Loucy (cell line): ENCODE measurements at regions not wholly inside any gene's neighbourhood (a gene's known extent, or its start where the extent isn't known, plus 50 kb on each side); places are given as distances from the start of the nearest gene placed in this dataset.

Experiments used
- H2AFZ ChIP-seq: fragments of 200-600 bp; sonication (generic); 2 replicates; pipeline ENCODE4 v1.6.0; 2016; ENCODE audit warnings: antibody characterized with exemption, mild to moderate bottlenecking, low read length, moderate library complexity
- H3F3A ChIP-seq: fragments of 200-600 bp; 2 replicates; pipeline ENCODE4 v1.6.0; 2016; ENCODE audit warnings: antibody characterized with exemption, low read depth, mild to moderate bottlenecking
- H3K27me3 ChIP-seq: fragments of 200-600 bp; sonication (generic); 2 replicates; pipeline ENCODE4 v1.6.1; 2014; ENCODE audit warnings: low read length, mild to moderate bottlenecking; ENCODE audit not compliant: insufficient read depth, poor library complexity, severe bottlenecking
- H3K36me3 ChIP-seq: fragments of 200-600 bp; sonication (generic); 2 replicates; pipeline ENCODE4 v1.6.1; 2016; ENCODE audit warnings: low read length; ENCODE audit not compliant: insufficient read depth
- H3K4me1 ChIP-seq: fragments of 200-600 bp; sonication (generic); 2 replicates; pipeline ENCODE4 v1.5.1; 2014; ENCODE audit warnings: low read length, mild to moderate bottlenecking; ENCODE audit not compliant: insufficient read depth, poor library complexity, severe bottlenecking
- H3K4me2 ChIP-seq: fragments of 200-600 bp; sonication (generic); 2 replicates; pipeline ENCODE4 v1.6.0; 2014; ENCODE audit warnings: antibody characterized with exemption, low read length, low read depth, mild to moderate bottlenecking; ENCODE audit not compliant: poor library complexity, severe bottlenecking
- H3K4me3 ChIP-seq: fragments of 200-600 bp; sonication (generic); 2 replicates; pipeline ENCODE4 v1.5.1; 2014; ENCODE audit warnings: low read length, mild to moderate bottlenecking, mixed read lengths; ENCODE audit not compliant: poor library complexity, severe bottlenecking
- H3K79me2 ChIP-seq: fragments of 200-600 bp; sonication (generic); 2 replicates; pipeline ENCODE4 v1.6.1; 2014; ENCODE audit warnings: low read length; ENCODE audit not compliant: insufficient read depth
- H3K9ac ChIP-seq: fragments of 200-600 bp; sonication (generic); 2 replicates; pipeline ENCODE4 v1.6.0; 2014; ENCODE audit warnings: mild to moderate bottlenecking, low read depth, low read length, moderate library complexity; ENCODE audit not compliant: poor library complexity, severe bottlenecking
- H3K9me2 ChIP-seq: fragments of 200-600 bp; sonication (generic); replicated peaks from 2 replicates; pipeline ENCODE4 v1.6.1; 2016; ENCODE audit warnings: low read depth, low read length, mixed read lengths
- H3K9me3 ChIP-seq: fragments of 200-600 bp; sonication (generic); 2 replicates; pipeline ENCODE4 v1.6.1; 2014; ENCODE audit warnings: mild to moderate bottlenecking, antibody characterized with exemption, low read length, low read depth; ENCODE audit not compliant: insufficient read depth
- H4K20me1 ChIP-seq: fragments of 200-600 bp; sonication (generic); 2 replicates; pipeline ENCODE4 v1.6.0; 2014; ENCODE audit warnings: antibody characterized with exemption, low read length, mild to moderate bottlenecking; ENCODE audit not compliant: insufficient read depth, poor library complexity, severe bottlenecking
- EZH2phosphoT487 ChIP-seq: fragments of 200-600 bp; IDR thresholded peaks from 2 replicates; pipeline ENCODE4 v1.6.1; 2018; ENCODE audit warnings: antibody characterized with exemption, mild to moderate bottlenecking, moderate library complexity, borderline replicate concordance
- TF ChIP-seq, protein P1 (sequence below): fragments of 200-600 bp; sonication (generic); conservative IDR thresholded peaks from 2 replicates; pipeline ENCODE4 v1.5.1; 2014; ENCODE audit warnings: mild to moderate bottlenecking, antibody characterized with exemption, low read length

DNA sequence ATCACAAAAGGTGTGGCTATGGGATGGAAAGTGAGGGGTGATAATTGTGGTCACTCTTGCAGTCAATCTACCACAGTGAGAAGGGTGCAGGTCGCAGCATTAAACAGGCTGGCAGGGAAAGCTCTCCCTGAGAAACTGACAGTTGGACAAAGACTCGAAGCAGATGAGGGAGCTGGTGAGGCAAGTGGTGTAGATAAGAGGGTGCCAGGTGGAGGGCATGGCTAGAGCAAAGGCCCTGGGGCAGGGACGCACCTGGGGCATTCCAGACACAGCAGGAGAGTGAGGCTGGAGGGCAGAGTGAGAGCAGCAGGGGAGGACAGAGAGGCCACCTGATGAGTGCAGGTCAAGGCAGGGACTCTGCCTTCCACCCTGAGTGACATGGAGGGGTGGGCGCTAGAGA, 264.8 kb downstream of the PRDM2 start:
- Histone ChIP-seq H3K9me2 (no peaks in the 10 kb centered on the region), H3K27me3 (no peaks in the 10 kb centered on the region), H3K36me3 (no peaks in the 10 kb centered on the region), H2AFZ (no peak overlapping the region), H4K20me1 (no peaks in the 10 kb centered on the region), H3K9ac (no peak overlapping the region), H3K4me3 (no peak overlapping the region), H3K4me1 (no peaks in the 10 kb centered on the region), H3K4me2 (no peak overlapping the region), H3K79me2 (no peaks in the 10 kb centered on the region), H3F3A (no peaks in the 10 kb centered on the region), H3K9me3 (no peaks in the 10 kb centered on the region)
- TF ChIP-seq EZH2phosphoT487 = no peak
- TF ChIP-seq, protein P1, sequence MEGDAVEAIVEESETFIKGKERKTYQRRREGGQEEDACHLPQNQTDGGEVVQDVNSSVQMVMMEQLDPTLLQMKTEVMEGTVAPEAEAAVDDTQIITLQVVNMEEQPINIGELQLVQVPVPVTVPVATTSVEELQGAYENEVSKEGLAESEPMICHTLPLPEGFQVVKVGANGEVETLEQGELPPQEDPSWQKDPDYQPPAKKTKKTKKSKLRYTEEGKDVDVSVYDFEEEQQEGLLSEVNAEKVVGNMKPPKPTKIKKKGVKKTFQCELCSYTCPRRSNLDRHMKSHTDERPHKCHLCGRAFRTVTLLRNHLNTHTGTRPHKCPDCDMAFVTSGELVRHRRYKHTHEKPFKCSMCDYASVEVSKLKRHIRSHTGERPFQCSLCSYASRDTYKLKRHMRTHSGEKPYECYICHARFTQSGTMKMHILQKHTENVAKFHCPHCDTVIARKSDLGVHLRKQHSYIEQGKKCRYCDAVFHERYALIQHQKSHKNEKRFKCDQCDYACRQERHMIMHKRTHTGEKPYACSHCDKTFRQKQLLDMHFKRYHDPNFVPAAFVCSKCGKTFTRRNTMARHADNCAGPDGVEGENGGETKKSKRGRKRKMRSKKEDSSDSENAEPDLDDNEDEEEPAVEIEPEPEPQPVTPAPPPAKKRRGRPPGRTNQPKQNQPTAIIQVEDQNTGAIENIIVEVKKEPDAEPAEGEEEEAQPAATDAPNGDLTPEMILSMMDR = no peak

DNA sequence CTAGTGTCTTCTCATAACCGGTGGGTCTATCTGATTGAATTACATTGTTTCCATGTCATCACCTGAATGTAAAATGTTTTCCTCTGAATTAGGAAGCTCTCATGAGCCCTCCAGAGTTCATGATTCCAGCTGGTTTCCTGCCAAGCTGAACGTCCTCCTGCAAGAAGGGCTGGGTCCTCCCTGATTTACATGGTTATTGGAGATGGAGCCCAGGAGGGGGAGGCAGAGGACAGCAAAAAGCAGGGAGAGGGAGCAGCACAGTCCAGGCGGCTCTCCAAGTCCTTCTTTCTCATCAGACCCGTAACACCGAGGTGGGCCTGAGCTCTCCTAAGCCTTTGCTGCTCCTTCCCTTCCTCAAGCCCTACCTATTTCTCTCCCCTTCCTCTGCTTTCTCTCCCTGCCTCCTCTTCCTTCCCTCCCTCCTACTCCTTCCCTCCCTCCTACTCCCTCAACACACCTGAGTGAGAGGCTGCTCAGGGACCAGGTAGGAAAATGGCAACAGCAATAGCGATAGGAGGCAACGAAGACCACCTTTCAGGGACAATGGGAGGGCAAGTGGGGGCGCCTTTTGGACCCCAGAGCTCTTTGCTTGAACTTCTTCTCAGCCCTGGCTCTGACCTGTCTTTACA, 265.9 kb downstream of the PRDM2 start:
- H3F3A ChIP-seq = no peaks in the 10 kb centered on the region
- TF ChIP-seq, protein P1 = peak; percentile 47
- TF ChIP-seq EZH2phosphoT487 = no peak
- H4K20me1 ChIP-seq = no peaks in the 10 kb centered on the region
- no peak overlapping the region for H2AFZ ChIP-seq
- H3K4me2 ChIP-seq = no peak overlapping the region
- no peaks in the 10 kb centered on the region for H3K4me1 ChIP-seq
- no peak overlapping the region for H3K9ac ChIP-seq
- no peaks in the 10 kb centered on the region for H3K36me3 ChIP-seq
- no peaks in the 10 kb centered on the region for H3K9me2 ChIP-seq
- H3K4me3 ChIP-seq = no peak overlapping the region
- no peaks in the 10 kb centered on the region for H3K79me2 ChIP-seq
- no peaks in the 10 kb centered on the region for H3K27me3 ChIP-seq
- H3K9me3 ChIP-seq = no peaks in the 10 kb centered on the region

DNA sequence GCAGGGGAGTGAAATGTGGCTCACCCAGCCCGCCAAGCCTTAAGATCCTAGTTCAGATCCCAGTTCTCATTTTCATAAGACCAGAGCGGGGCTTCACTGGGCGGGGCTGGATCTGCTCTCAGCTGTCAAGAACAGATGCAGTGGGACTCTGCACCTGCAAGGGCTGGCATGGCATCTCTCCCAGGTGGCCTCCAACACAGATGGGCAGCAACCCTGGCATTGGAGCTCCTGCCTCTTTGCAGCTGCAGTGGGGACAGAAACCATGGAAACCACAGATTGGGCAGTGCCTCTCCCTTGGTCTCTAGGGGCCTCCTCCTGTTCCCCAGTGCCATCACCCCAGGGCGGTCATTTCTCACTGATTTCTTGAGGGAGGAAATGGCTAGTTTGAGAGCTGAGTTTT, 267.7 kb downstream of the PRDM2 start:
- Histone ChIP-seq H3K27me3 (no peaks in the 10 kb centered on the region), H3K9me3 (no peaks in the 10 kb centered on the region), H3K9ac (no peak overlapping the region), H3K4me3 (no peak overlapping the region), H3K79me2 (no peaks in the 10 kb centered on the region), H4K20me1 (no peaks in the 10 kb centered on the region), H3K4me1 (no peaks in the 10 kb centered on the region), H2AFZ (no peak overlapping the region), H3K36me3 (no peaks in the 10 kb centered on the region), H3K9me2 (no peaks in the 10 kb centered on the region), H3K4me2 (no peak overlapping the region), H3F3A (no peaks in the 10 kb centered on the region)
- TF ChIP-seq EZH2phosphoT487 = no peak
- TF ChIP-seq, protein P1 = no peak
